Stimulated activated naive CD8-positive, alpha-beta T cell treated with anti-CD3 and anti-CD28 coated beads, Interleukin-15, Interleukin-2, amounts not matched to agents 100 U/mL and 50 U/mL, for 24 hours (primary cell): ENCODE measurements at regions not wholly inside any gene's neighbourhood (a gene's known extent, or its start where the extent isn't known, plus 50 kb on each side); places are given as distances from the start of the nearest gene placed in this dataset.
A peak's percentile ranks its signal among the peaks of the same experiment; 100 is the strongest.

Source experiments
- ATAC-seq: fragments of 150-1000 bp; cut with Tn5 transposase; one replicate; pipeline ENCODE4 v1.10.0; 2021
- DNase-seq: peaks from one replicate; pipeline ENCODE4 v3.0.0; 2021

DNA sequence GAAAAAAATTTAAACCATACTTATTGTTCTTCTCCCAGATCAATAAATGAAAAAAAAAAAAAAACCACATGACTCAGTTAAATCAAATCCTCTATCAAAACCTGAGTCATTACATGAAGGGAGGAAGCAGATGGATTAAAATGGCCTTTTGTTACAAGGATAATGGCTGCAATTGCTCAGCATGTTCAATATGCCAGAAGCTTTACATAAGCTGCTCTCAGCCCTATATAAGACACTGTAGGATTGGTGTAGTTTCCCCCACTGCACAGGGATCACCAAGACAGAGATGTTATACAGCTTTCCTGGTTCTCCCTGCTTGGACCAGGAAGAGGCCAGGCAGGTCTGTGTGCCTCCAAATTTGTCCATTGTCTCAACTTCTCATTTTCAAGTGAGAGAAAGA is 101.6 kb upstream of the MAP1B start:
- ATAC-seq (no peak), DNase-seq (no peak)

DNA sequence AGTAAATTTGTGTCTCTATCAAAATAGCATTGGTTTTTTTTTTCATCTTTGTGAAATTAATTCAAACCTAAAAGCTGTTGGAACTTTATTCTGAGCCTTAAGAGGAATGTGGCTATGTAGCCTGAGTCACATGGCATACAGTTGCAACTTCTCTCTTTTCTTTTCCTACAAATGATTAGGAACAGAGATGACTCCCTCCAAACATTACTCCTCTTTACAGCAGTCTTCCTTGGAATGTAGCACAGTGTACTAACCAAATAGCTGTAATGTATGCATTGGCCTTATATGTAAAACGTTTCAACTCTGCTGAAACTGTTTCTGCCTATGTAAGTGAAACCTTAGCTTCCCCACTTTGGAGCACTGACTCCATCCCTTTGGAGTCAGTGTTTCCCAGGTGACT is 100.9 kb upstream of the MAP1B start:
- no peak for ATAC-seq

DNA sequence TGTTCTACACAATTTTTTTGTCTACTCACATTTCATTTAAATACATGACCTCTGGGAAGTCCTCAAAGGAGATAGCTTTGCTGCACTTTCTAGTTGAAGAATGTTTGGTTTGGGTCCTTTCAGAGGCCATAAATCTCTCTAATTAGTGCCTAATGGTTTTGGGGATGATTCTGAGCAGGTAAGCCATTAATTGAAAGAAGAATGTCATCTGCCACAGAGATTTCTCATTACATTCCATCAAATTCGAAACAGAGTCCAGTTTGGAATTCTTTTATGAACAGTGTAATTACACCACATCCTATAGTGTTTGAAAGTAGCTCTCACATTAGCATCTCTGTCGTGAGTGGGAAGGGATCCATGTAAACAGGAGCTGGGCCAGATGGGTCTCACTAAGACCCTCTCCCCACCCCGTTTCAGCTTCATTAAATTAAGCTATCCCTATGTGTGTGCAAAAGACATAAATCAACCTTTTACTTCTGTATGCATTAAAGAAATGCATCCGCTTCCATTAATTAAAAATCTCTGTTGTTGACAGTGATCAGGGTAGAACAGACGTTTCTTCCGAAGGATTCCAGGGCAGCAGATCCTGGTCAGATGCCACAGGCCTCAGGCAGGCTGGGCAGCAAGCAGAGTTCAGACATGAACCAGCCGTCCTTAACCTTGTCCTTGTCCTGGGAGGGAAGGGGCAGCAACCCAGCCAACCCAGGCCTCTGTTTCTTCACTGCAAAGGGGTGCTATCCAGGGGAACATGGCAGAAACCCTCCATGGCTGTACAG is 99.8 kb upstream of the MAP1B start:
- DNase-seq (no peak), ATAC-seq (no peak)

More for the DNA sequence above, 100.9 kb upstream of the MAP1B start:
- DNase-seq: no peak

DNA sequence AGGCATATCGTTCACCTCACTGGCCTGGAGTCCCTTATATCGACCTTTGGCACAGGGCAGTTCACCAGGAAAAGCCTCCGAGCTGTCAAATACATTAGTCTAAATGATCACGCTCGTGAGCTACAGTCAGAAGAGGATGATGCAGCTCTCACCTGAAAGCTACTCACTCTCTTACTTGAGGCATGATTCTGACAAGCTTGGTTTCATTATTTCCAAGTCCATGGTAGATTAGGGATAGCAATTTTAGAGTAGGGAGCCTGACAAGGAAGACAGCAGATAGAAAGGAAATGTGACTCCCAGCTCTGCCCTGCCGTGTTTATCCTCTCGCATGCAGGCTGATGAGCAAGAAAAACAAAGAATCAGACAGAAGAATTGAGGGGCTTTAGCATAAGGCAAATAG is 98.0 kb upstream of the MAP1B start:
- DNase-seq (no peak), ATAC-seq (no peak)

DNA sequence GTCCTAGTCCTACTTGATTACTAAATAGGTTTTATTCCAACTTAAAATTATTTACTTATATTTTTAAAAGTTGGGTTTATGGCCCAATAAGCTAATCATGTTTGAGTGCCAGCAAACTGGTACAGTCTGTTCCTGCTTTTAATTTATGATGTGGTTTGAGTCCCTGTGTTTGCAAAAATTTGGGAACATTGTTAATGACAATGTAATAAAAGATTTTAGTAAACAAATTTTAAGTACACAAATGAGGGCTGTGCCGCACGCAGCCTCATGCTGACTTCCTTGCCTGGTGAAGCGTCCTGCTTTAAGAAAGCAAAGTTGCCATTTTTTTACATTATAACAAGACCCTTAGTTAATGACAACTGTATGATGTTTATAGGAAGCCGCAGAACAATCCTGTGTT is 96.8 kb upstream of the MAP1B start:
- ATAC-seq (no peak), DNase-seq (no peak)

DNA sequence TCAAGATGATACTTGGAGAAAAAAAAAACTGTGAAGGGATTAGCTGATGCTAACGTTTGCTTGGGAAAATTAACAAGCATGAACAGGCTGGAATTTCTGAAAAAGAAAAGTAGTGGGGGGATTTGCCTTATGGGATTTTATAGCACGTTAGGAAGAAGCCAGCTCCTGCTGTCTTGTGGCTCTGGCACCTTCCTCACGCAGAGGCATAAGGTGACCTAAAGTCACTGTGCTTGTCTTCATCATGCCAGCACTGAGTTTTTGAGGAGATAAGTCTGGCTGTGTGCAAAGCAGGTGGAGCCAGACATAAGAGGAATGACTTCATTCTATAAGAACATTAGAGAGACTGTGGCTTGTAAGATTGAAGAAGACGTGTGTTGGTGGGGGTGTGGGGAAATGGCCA is 94.4 kb upstream of the MAP1B start:
- no peak for DNase-seq
- no peak for ATAC-seq

DNA sequence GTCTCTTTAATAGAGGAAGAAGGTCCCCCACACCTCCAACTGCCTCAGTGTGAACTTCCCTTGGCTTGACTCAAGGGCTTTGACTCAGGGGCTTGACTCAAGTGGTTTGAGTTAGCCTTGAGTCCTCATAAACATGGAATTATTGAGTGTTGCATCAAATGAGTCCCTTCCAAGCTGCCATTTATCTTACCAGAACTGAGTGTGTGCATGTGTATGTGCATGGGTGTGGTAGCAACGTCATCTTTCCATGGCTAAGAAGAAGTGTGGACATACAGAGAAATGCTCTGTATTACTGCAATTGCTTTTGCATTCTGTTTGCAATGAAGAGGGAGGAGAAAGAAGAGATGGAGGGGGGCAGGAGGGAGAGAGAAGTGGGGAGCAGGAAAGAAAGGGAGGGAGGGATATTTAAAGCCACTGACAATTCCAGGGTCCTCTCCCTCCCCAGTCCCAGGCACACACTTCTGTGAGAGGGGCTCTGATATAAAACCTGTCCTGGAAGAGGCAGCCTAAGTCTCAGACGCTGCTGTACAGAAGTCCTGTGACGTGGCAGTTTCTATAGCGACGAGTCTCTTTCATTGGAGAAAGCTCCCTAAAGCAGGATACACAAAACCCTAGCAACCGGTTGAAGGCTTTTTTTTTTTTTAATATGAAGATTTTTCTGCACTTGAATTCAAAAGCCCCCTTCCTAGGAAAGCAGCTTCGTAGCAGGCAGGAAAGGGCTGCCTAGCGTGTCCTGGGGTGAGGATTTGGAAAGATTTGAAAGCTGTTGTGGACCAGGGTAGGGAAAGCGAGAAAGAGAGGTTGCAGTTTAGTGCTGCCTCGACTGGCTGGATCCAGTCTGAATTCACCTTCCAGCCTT is 93.3 kb upstream of the MAP1B start:
- DNase-seq (no peak), ATAC-seq (no peak)

DNA sequence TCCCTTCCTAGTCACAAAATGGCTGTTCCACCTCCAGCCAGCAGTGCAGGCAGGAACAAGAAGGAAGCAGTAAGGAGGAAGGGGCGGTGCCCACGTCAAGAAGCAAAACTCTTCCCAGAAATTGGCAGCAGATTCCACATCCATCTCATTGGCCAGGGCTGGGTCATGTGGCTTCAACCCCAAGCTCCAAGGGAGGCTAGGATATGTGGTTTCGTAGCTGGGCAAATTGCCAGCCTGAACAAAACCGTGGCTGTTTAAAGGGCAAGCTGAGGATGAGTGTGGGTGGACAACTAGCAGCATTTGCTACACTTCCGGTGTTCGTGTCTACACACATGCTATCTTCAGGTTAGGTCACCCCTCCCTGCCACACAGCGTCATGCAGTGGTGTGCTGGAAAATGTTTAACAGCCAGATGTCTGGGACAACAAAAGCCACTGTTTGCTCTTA is 92.1 kb upstream of the MAP1B start:
- DNase-seq: no peak

DNA sequence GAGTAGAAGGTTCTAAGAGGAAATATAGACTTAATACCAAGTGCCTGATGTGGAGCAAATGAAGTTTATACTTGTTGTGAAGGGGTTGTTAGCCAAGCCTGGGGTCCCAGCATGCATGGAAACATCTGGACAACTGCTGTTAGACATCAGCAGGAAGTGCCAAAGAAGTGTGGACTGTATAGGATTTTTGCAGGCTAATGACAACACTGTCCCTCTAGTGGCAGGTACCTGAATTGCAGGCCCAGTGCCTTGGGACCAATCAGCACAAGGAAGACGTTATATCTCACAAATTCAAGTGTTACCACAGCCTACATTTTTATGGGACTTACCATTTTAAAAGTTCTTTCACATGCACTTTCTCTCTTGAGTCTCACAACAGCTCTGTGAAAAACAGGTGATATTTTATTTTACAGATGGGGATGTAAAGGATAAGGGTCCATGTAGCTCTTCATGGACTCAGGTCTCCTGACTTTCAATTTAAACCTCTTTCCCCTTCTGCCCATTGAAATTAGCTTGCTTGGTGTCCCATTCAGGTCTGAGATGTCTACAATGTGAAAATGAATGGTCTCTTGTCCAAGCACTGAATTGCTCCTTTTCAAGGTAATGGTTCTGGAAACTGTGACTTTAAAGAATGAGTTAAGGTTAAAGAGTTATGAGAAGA is 89.0 kb upstream of the MAP1B start:
- ATAC-seq (peak; percentile 64), DNase-seq (peak; percentile 74)

More for the DNA sequence above, 92.1 kb upstream of the MAP1B start:
- ATAC-seq: no peak

DNA sequence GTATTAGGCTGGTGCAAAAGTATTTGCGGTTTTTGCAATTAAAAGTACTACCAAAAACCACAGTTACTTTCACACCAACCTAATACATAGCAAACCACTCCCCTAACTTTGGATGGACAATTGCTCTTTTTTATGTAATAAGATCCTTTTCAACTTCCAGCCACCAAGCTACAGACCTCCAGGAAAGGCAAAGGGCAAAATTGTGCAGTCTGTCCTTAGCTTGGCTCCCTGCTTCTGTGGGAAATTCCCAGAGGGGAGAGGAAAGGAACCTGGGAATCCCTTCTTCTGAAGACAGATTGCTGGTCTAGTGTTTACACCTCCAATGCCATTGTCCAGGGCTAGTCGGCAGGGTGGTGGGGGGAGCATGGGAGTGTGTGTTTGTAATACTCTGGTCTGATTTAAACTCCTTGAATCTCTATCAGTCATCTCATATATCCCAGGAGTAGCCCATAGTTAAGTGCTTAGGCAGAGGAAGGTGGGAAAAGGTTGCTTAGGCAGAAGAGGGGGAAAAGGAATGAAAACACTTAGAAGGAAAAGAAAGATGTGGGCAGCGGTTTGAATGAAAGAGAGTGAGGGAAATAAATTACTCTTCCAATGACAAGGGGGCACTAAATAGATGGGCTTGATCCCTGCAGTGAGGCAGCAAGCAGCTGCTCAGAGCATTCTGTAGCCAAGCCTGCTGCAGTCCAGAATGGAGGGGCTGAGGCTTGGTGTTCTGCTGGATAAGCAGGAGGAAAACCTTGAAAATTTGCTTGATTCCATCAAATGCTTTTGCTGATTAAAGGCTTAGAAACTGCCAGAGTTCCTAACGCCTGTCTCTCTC is 86.9 kb upstream of the MAP1B start:
- no peak for DNase-seq
- ATAC-seq: no peak

DNA sequence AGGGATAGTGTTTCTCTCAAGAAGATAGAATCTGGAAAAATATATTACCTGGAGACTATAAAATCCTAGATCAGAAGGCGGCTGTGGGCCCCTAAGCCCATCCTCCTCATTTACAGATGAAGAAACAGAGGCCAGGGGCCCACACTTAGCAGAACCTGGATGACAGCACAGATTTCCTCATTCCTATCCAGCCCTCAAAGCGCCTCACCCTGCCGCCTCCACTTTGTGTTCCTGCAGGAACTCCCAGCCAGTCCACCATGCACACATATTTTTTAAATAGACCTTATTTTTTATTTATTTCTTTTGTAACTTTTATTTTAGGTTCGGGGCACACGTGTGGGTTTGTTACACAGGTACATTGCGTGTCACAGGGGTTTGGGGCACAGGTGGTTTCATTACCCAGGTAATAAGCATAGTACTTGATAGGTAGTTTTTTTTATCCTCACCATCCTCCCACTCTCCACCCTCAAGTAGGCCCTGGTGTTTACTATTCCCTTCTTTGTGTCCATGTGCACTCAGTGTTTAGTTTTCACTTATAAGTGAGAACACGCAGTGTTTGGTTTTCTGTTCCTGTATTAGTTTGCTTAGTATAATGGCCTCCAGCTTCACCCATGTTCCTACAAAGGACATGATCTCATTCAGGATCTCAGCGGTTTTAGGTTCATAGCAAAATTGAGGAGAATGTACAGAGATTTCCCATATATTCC is 85.5 kb upstream of the MAP1B start:
- DNase-seq (no peak), ATAC-seq (no peak)

DNA sequence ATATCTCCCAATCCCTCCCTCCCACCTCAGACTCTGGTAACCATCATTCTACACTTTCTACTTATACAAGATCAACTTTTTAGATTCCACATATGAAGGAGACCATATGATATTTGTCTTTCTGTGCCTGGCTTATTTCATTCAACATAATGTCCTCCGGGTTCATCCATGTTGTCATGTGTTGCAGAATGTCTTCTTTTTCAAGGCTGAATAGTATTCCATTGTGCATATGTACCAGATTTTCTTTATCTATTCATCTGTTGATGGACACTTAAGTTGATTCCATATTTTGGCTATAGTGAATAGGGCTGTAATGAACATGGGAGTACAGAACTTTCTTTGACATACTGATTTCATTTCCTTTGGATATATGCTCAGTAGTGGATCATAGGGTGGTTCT is 78.9 kb upstream of the MAP1B start:
- no peak for ATAC-seq

DNA sequence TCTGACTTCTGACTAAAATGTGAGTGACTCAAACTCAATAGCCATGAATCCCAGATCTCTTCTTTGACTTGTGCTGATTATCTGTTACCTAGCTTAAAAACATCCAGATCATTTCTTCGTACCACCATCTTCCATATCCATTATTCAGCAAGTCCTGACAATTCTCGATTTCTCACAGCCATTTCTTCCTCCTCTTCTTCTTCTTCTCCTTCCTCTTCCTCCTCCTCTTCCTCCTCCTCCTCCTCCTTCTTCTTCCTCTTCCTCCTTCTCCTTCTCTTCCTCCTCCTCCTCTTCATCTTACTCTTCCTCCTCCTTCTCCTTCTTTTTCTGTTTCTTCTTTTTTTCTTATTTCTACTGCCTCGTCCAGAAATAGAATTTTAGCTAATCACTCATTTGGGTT is 77.0 kb upstream of the MAP1B start:
- DNase-seq (no peak), ATAC-seq (no peak)

More for the DNA sequence above, 78.9 kb upstream of the MAP1B start:
- DNase-seq: no peak

DNA sequence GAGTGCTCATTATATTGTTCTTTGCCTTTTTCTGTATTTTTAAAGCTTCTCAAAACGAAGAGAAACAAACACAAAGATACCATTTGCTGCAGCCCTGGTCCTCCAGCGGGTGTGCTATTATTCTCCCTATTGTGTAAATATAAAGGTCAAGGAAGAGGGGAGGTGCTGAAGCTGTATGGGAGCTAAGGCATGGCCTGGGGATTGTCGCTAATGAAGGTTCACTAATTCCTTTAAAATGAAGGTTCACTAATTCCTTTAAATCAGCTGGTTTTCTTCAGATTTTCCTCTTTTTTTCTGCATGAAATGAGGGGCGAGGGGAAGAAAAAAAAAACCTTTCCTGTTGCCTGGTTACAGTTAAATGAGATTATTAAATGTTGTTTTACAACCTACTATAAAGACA is 74.5 kb upstream of the MAP1B start:
- no peak for DNase-seq
- ATAC-seq: no peak

DNA sequence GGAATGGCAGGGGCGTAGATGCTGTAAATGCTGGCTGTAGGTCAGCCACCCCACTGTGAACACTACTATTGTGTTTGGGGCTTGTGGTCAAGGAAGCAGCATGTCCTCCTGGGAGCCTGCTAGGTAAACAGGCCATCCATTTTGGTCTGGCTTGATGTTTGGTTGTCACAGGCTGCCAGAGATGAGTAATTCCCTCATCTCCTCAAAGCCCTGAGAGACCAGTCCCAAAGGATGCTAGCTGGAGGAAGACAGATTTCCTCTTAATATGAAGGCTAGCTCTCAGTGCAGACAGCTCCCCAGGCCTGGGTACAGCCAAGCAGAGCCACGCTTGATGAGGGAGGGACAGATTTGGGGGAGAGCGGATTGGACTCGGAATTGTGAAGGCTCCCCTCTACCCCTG is 72.5 kb upstream of the MAP1B start:
- DNase-seq (no peak), ATAC-seq (no peak)

DNA sequence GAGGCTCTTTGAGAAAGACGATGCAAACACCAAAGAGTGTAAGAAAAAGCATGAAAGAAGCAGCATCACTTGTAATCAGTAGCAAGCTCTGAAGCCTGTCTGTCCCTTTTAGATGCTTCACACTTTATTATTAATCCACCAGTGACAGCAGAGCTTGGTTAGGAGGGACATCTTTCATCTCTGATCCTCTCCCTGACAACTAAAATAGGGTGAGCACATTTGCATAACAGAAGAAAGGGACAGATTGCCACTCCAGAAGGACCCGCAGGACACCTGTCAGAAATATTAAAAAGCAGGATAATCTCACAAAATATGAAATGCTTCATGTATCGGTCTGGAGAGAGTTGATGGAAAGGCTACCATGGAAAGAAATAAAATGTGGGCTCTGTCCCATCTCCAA is 71.4 kb upstream of the MAP1B start:
- no peak for ATAC-seq
- no peak for DNase-seq

DNA sequence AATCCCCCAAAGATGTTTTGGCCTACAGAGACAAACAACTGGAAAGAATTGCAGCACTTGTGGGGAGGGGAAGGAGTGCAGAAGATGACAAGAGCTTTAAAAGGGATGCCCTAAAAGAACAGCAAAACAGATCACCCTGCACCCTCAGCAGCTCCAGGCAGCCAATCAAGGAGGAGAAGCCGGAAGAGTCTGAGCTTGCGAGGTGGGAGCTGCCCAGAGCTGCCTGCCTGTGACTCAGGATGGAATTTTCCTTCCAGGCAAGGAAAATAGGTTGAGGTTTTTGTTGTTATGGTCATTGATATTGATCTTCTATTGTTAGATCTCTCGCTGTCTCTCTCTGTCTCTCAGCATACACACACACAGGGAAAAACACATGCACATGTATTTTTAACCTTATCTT is 70.3 kb upstream of the MAP1B start:
- ATAC-seq: no peak
- DNase-seq: no peak

DNA sequence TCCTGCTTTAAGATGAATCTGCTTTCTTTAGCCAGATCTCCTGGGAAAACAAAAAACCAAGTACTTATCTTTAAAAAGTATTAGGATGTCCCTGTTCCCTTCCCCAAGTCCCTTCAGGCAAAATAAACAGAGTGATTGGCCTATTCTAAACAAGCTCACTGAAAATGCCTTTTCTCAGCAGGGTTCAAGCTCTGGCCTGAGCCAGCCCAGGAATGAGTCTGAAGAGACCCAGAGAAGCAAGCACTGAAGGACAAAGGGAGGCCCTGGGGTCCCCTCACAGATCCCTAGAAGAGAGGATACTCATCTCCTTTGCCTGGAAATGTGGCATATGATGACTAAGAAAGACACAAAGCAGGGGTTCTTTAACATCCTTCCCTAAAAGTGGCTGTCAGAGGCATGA is 66.8 kb upstream of the MAP1B start:
- no peak for ATAC-seq
- no peak for DNase-seq

DNA sequence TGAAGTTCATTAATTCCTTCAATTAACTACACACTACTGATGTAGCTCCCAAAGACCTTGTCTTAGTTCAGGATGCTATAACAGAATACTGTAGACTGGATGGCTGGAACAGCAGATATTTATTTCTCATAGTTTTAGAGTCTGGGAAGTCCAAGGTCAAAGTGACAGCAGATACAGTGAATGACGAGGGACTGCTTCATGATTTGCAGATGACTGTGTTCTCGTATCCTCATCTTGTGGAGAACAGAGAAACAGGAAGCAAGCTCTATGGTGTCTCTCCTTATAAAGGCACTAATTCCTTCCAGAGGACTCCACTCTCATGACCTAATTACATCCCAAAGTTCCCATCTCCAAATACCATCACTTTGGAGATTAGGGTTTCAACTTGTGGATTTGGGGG is 65.6 kb upstream of the MAP1B start:
- no peak for ATAC-seq
- no peak for DNase-seq

DNA sequence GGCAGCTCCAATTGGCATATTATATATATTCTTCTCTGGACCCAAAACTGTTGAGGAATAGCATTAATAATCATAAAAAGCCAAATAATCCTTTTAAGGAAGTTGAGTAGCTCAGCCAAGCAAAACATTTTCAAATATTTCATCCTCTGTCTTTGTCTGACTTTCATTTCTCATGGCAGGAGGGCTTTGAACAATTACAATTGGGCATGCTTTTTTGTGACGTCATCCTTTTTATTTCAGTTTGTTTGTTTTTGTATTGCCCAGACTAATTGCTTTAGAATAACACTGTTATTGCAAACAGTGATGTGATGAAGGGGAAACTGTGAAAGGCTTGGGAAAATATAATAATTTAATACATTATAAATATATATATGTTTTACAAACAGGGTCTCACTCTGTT is 65.2 kb upstream of the MAP1B start:
- ATAC-seq (no peak), DNase-seq (no peak)

DNA sequence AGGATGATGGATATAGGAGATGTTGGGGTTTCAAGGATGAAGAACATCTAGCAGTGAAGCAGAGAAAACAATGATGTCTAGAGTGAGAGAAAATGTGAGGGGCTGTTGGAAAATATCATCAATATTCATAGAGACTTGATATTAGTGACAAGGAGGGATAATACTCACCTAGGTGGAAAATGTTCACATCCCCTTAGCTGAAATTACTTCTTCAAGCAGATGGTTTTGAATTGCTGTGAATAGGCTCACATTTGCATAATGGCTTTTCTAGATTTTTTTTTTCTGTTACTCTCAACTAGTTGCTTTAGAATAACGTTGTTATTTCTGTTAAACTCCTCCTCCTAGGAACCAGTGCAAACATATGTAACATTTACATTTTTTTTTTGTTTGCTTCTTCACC is 61.6 kb upstream of the MAP1B start:
- DNase-seq (no peak), ATAC-seq (no peak)

DNA sequence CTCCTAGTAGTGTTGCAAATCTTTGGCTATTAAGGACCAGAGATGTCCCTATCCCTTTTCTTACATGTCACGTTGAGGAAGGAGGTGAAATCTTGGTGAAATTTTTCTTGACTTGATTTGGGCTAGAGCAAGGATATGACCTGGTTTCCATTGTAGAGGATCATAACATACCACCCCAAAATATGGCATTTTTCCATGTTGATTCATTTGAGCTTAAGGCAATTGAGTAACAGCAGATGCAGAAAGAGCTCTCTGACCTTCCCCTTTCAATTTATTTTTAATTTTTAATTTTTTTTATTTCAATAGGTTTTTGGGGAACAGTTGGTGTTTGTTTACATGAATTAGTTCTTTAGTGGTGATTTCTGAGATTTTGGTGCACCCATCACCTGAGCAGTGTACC is 61.2 kb upstream of the MAP1B start:
- ATAC-seq (no peak), DNase-seq (no peak)
